Tibial nerve (tissue), 4 donors: ENCODE measurements at regions not wholly inside any gene's neighbourhood (a gene's known extent, or its start where the extent isn't known, plus 50 kb on each side); places are given as distances from the start of the nearest gene placed in this dataset.

Experiments used
- CTCF ChIP-seq, 5 experiments: fragments of 200-600 bp in 3 of 5; fragments of 450-650 bp in 2 of 5; sonication (generic) in 3 of 5; IDR thresholded peaks; one replicate each; pipeline ENCODE4 v1.5.1; 2016 to 2019; ENCODE audit warnings: antibody characterized with exemption in 5 of 5, mild to moderate bottlenecking in 3 of 5, moderate library complexity in 2 of 5
- EP300 ChIP-seq, 2 donors: sonication (generic); formaldehyde crosslinking; IDR thresholded peaks; one replicate each; pipeline ENCODE4 v1.6.1; 2017; ENCODE audit warnings: antibody characterized with exemption in 2 of 2, mild to moderate bottlenecking in 1 of 2

GRCh38 chr12:118635276-118635675 lies 258.9 kb downstream of the SUDS3 start:
- TF ChIP-seq CTCF (IDR thresholded peaks at IDR 0.05): no peak
- no peak for TF ChIP-seq EP300 (IDR thresholded peaks at IDR 0.05)
